ENCODE measurements at regions not wholly inside any gene's neighbourhood (a gene's known extent, or its start where the extent isn't known, plus 50 kb on each side); places are given as distances from the start of the nearest gene placed in this dataset.

GRCh38 chr1:170804419-170804818 lies 130.9 kb upstream of the MROH9 start:
- TF ChIP-seq, protein P1, sequence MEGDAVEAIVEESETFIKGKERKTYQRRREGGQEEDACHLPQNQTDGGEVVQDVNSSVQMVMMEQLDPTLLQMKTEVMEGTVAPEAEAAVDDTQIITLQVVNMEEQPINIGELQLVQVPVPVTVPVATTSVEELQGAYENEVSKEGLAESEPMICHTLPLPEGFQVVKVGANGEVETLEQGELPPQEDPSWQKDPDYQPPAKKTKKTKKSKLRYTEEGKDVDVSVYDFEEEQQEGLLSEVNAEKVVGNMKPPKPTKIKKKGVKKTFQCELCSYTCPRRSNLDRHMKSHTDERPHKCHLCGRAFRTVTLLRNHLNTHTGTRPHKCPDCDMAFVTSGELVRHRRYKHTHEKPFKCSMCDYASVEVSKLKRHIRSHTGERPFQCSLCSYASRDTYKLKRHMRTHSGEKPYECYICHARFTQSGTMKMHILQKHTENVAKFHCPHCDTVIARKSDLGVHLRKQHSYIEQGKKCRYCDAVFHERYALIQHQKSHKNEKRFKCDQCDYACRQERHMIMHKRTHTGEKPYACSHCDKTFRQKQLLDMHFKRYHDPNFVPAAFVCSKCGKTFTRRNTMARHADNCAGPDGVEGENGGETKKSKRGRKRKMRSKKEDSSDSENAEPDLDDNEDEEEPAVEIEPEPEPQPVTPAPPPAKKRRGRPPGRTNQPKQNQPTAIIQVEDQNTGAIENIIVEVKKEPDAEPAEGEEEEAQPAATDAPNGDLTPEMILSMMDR (IDR thresholded peaks at IDR 0.05) = no peak
- TF ChIP-seq POLR2A (IDR thresholded peaks at IDR 0.05) = no peak
